Loucy (cell line): ENCODE measurements at regions not wholly inside any gene's neighbourhood (a gene's known extent, or its start where the extent isn't known, plus 50 kb on each side); places are given as distances from the start of the nearest gene placed in this dataset.
"Not testable (repeated sequence)": the region's sequence is repeated elsewhere in the genome, so short reads cannot be mapped to it uniquely, and the experiment has no call there.

Experiments
- H2AFZ ChIP-seq: fragments of 200-600 bp; sonication (generic); 2 replicates; pipeline ENCODE4 v1.6.0; 2016; ENCODE audit warnings: antibody characterized with exemption, mild to moderate bottlenecking, low read length, moderate library complexity
- H3F3A ChIP-seq: fragments of 200-600 bp; 2 replicates; pipeline ENCODE4 v1.6.0; 2016; ENCODE audit warnings: antibody characterized with exemption, low read depth, mild to moderate bottlenecking
- H3K27me3 ChIP-seq: fragments of 200-600 bp; sonication (generic); 2 replicates; pipeline ENCODE4 v1.6.1; 2014; ENCODE audit warnings: low read length, mild to moderate bottlenecking; ENCODE audit not compliant: insufficient read depth, poor library complexity, severe bottlenecking
- H3K36me3 ChIP-seq: fragments of 200-600 bp; sonication (generic); 2 replicates; pipeline ENCODE4 v1.6.1; 2016; ENCODE audit warnings: low read length; ENCODE audit not compliant: insufficient read depth
- H3K4me1 ChIP-seq: fragments of 200-600 bp; sonication (generic); 2 replicates; pipeline ENCODE4 v1.5.1; 2014; ENCODE audit warnings: low read length, mild to moderate bottlenecking; ENCODE audit not compliant: insufficient read depth, poor library complexity, severe bottlenecking
- H3K4me2 ChIP-seq: fragments of 200-600 bp; sonication (generic); 2 replicates; pipeline ENCODE4 v1.6.0; 2014; ENCODE audit warnings: antibody characterized with exemption, low read length, low read depth, mild to moderate bottlenecking; ENCODE audit not compliant: poor library complexity, severe bottlenecking
- H3K4me3 ChIP-seq: fragments of 200-600 bp; sonication (generic); 2 replicates; pipeline ENCODE4 v1.5.1; 2014; ENCODE audit warnings: low read length, mild to moderate bottlenecking, mixed read lengths; ENCODE audit not compliant: poor library complexity, severe bottlenecking
- H3K79me2 ChIP-seq: fragments of 200-600 bp; sonication (generic); 2 replicates; pipeline ENCODE4 v1.6.1; 2014; ENCODE audit warnings: low read length; ENCODE audit not compliant: insufficient read depth
- H3K9ac ChIP-seq: fragments of 200-600 bp; sonication (generic); 2 replicates; pipeline ENCODE4 v1.6.0; 2014; ENCODE audit warnings: mild to moderate bottlenecking, low read depth, low read length, moderate library complexity; ENCODE audit not compliant: poor library complexity, severe bottlenecking
- H3K9me2 ChIP-seq: fragments of 200-600 bp; sonication (generic); replicated peaks from 2 replicates; pipeline ENCODE4 v1.6.1; 2016; ENCODE audit warnings: low read depth, low read length, mixed read lengths
- H3K9me3 ChIP-seq: fragments of 200-600 bp; sonication (generic); 2 replicates; pipeline ENCODE4 v1.6.1; 2014; ENCODE audit warnings: mild to moderate bottlenecking, antibody characterized with exemption, low read length, low read depth; ENCODE audit not compliant: insufficient read depth
- H4K20me1 ChIP-seq: fragments of 200-600 bp; sonication (generic); 2 replicates; pipeline ENCODE4 v1.6.0; 2014; ENCODE audit warnings: antibody characterized with exemption, low read length, mild to moderate bottlenecking; ENCODE audit not compliant: insufficient read depth, poor library complexity, severe bottlenecking
- CTCF ChIP-seq: fragments of 200-600 bp; sonication (generic); conservative IDR thresholded peaks from 2 replicates; pipeline ENCODE4 v1.5.1; 2014; ENCODE audit warnings: mild to moderate bottlenecking, antibody characterized with exemption, low read length
- EZH2phosphoT487 ChIP-seq: fragments of 200-600 bp; IDR thresholded peaks from 2 replicates; pipeline ENCODE4 v1.6.1; 2018; ENCODE audit warnings: antibody characterized with exemption, mild to moderate bottlenecking, moderate library complexity, borderline replicate concordance

- Histone ChIP-seq H3K4me2 (no peak overlapping the region), H3K9me2 (no peaks in the 10 kb centered on the region), H3K4me1 (no peaks in the 10 kb centered on the region), H4K20me1 (no peaks in the 10 kb centered on the region), H3F3A (no peaks in the 10 kb centered on the region), H2AFZ (no peak overlapping the region), H3K27me3 (no peaks in the 10 kb centered on the region), H3K4me3 (no peak overlapping the region), H3K9me3 (no peaks in the 10 kb centered on the region), H3K9ac (no peak overlapping the region), H3K79me2 (no peaks in the 10 kb centered on the region), H3K36me3 (no peaks in the 10 kb centered on the region)
- TF ChIP-seq CTCF (no peak), EZH2phosphoT487 (no peak)
Observed at GRCh38 chr14:27305441-27305945, 707.7 kb upstream of the NOVA1 start.

- H3K9me2 ChIP-seq, H3F3A ChIP-seq, H3K4me1 ChIP-seq, H3K27me3 ChIP-seq, H3K9me3 ChIP-seq, H4K20me1 ChIP-seq, H3K36me3 ChIP-seq, H3K4me3 ChIP-seq, H3K4me2 ChIP-seq, H3K79me2 ChIP-seq, H3K9ac ChIP-seq, H2AFZ ChIP-seq: not testable (repeated sequence)
Observed at GRCh38 chr14:27312730-27313129, 714.9 kb upstream of the NOVA1 start.

- Histone ChIP-seq H3F3A (no peaks in the 10 kb centered on the region), H3K9ac (no peak overlapping the region), H2AFZ (no peak overlapping the region), H3K36me3 (no peaks in the 10 kb centered on the region), H3K4me1 (no peaks in the 10 kb centered on the region), H3K79me2 (no peaks in the 10 kb centered on the region), H3K4me2 (no peak overlapping the region), H3K4me3 (no peak overlapping the region), H3K27me3 (no peaks in the 10 kb centered on the region), H3K9me2 (no peaks in the 10 kb centered on the region), H4K20me1 (no peaks in the 10 kb centered on the region), H3K9me3 (no peaks in the 10 kb centered on the region; the same call in 1 of the 2 replicates)
- TF ChIP-seq EZH2phosphoT487 (no peak), CTCF (no peak)
Observed at GRCh38 chr14:27314231-27314630, 716.4 kb upstream of the NOVA1 start.

- Histone ChIP-seq H3K27me3 (no peaks in the 10 kb centered on the region), H4K20me1 (no peaks in the 10 kb centered on the region), H2AFZ (no peak overlapping the region), H3F3A (no peaks in the 10 kb centered on the region), H3K36me3 (no peaks in the 10 kb centered on the region), H3K79me2 (no peaks in the 10 kb centered on the region), H3K4me2 (no peak overlapping the region), H3K9me3 (no peaks in the 10 kb centered on the region; the same call in 1 of the 2 replicates), H3K9me2 (no peaks in the 10 kb centered on the region), H3K4me3 (no peak overlapping the region), H3K4me1 (no peaks in the 10 kb centered on the region), H3K9ac (no peak overlapping the region)
- TF ChIP-seq CTCF (no peak), EZH2phosphoT487 (no peak)
Observed at GRCh38 chr14:27315477-27315876, 717.6 kb upstream of the NOVA1 start.
